ENCODE measurements at regions not wholly inside any gene's neighbourhood (a gene's known extent, or its start where the extent isn't known, plus 50 kb on each side); places are given as distances from the start of the nearest gene placed in this dataset.

DNA sequence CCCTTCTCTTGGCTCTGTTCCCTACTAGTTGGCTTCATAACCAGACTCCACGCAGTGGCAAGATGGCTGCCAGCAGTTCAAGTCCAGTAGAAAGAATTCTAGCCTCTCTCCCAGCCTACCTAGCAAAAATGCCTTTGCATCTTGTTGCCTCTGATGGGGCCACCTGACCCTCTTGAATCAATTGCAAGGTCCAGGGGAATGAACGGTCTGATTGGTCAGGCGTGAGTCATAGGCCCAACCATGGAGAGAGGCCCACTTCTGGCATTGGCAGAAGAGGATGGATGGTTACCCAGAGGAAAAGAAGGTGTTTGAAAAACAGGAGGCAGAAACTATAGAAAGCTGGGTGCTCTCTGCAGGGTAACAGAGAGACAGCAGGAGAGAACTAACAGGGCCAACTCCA, 622.6 kb downstream of the CCDC171 start:
- TF ChIP-seq CTCF (IDR thresholded peaks at IDR 0.05; ENCODE audit: poor library complexity): no peak
- no peak for TF ChIP-seq EZH2 (IDR thresholded peaks at IDR 0.05; ENCODE audit: borderline replicate concordance)
- TF ChIP-seq EZH2phosphoT487 (IDR thresholded peaks at IDR 0.05; ENCODE audit: low read depth, severe bottlenecking, unreplicated experiment): no peak
